Prostate gland (tissue), 2 donors: ENCODE measurements at regions not wholly inside any gene's neighbourhood (a gene's known extent, or its start where the extent isn't known, plus 50 kb on each side); places are given as distances from the start of the nearest gene placed in this dataset.

ENCODE experiments used
- POLR2A ChIP-seq: fragments of 450-650 bp; IDR thresholded peaks from one replicate; pipeline ENCODE4 v1.6.1; 2016; ENCODE audit warnings: antibody characterized with exemption, mild to moderate bottlenecking
- TF ChIP-seq, protein P1 (sequence below), 4 experiments: fragments of 200-600 bp in 2 of 4; fragments of 450-650 bp in 2 of 4; sonication (generic) in 2 of 4; IDR thresholded peaks; 1 replicate in 3 of 4; 2 replicates in 1 of 4; pipeline ENCODE4 v1.5.1; 2016 to 2019; ENCODE audit warnings: antibody characterized with exemption in 4 of 4, mild to moderate bottlenecking in 2 of 4, moderate library complexity in 2 of 4

DNA sequence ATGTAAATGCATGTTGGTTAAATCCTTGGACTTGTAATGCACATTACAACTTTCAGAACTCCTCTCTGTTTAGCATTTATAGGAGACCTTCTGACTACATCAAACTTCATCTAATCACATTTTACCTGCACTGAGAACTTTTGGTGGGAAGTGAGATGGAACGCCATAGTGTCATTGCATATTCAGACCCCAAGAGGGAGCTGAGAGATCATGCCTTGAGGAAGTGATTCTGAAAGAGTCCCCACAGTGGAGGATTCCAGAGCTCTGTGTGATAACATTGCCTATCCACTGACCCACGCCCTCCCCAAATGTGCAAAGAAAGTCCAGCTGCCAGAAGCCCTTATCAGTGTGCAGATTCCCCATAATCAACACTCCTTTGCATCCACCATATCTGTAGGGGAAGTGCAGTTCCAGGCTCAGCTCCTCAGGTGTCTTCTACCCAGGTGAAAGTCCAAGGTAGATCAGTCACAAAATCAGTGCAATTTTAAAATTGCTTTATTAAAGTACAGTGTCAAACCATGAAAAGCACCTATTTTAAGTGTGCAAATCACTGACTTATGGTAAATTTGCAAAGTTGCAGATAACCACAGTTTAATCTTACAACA is 212.4 kb downstream of the RPIA start:
- no peak for TF ChIP-seq POLR2A
- TF ChIP-seq, protein P1, sequence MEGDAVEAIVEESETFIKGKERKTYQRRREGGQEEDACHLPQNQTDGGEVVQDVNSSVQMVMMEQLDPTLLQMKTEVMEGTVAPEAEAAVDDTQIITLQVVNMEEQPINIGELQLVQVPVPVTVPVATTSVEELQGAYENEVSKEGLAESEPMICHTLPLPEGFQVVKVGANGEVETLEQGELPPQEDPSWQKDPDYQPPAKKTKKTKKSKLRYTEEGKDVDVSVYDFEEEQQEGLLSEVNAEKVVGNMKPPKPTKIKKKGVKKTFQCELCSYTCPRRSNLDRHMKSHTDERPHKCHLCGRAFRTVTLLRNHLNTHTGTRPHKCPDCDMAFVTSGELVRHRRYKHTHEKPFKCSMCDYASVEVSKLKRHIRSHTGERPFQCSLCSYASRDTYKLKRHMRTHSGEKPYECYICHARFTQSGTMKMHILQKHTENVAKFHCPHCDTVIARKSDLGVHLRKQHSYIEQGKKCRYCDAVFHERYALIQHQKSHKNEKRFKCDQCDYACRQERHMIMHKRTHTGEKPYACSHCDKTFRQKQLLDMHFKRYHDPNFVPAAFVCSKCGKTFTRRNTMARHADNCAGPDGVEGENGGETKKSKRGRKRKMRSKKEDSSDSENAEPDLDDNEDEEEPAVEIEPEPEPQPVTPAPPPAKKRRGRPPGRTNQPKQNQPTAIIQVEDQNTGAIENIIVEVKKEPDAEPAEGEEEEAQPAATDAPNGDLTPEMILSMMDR (IDR thresholded peaks at IDR 0.05), result peak in 2 of 4 experiments; percentile 11 to 42
